Activated T-cell treated with anti-CD3 and anti-CD28 coated beads for 48 hours (primary cell): ENCODE measurements at regions not wholly inside any gene's neighbourhood (a gene's known extent, or its start where the extent isn't known, plus 50 kb on each side); places are given as distances from the start of the nearest gene placed in this dataset.

Experiments used
- DNase-seq: peaks from one replicate; pipeline ENCODE4 v3.0.0-alpha.2; 2020; ENCODE audit warnings: low read depth

DNA sequence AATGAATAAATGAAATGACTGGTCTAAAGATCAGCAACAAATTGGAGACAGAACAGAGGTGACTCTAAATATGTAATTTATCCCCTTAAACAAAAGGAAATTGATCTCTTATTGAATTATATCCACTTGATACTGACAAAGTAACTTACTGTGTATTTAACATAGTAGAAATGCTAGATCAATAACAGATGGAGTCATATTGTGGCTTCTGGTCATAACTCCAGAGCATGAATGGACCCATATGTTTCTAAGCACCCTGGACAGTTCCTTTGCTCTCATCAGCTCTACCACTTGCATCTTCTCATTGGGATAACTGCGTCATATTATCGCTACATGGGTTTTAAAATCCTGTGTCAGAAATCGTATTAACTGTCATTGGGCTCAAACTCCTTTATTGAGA, 222.3 kb downstream of the ETS1 start:
- DNase-seq = no peak

DNA sequence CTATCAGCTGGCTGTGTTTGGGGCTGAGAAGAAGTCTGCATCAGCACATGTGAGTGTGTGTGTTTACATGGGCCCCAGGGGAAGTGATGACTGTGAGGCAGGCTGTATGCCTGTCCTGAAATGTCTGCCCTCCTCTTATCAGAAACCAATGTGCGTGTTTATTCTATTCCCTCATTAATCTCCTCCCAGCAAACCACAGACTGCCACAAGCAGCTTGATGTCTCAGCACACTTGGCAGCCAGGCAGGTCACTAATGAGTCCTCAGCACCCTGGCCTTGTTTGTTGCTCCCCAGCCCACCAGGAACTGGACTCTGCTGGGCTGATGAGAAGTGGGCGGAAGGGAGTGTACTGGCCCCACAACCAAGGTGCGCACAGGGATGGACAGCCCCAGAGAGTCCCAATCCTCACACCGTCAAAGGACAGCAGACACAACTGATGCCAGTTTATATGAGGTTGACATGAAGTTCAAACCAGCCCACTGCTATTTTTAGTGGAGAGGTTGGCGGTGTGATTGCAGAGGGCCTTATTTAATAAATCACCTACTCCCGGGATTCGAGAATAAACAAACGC, 225.8 kb downstream of the ETS1 start:
- DNase-seq = no peak

DNA sequence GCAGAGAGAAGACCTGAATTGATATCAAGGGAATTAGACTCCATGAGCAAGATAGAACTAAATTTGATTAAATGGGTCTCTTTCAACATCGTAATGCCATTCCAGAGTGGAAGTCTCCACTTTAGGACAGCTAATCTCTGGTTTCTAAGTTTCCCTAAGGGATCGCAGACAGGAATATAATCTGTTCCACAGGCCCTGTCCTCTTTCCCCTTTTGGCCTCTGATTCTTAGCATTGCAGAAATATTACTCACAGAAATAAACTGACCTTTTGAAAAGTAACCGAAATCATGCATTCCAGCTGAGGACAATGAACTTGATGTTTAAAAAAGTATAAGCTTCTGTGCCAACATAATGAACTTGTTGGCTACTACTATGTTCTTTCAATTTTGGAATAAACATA, 227.8 kb downstream of the ETS1 start:
- no peak for DNase-seq

DNA sequence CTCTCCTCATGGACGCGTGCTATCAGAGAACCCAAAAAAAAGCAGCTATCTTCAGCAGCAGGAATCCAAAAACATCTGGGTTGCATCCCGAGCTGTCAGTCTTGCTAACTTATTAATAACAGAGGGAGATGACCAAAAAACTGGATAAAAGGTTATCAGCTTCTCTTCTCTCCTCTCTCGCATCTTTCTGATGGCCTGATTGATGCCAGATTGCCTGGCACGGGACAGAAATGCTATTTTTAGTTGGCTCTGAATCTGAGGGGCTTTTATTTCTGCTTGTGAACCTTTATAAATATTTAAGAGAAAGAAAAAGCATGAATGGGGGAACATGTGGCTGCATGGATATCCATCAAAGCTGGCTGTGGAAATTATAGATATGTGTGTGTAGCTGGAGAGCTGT, 230.3 kb downstream of the ETS1 start:
- DNase-seq = no peak

DNA sequence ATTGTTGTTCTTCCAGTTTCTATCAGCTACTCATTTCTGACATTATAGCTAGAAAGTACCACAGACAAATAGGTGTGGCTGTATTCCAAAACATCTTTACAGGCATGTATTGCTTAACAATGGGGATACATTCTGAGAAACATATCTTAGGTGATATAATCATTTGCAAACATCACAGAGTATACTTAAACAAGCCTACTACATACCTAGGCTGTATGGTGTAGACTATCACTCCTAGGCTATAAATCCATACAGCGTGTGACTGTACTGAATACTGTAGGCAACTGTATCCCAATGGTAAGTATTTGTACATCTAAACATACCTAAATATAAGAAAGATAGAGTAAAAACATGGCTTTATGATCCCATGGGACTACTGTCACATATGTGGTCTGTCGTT, 231.8 kb downstream of the ETS1 start:
- DNase-seq = no peak

DNA sequence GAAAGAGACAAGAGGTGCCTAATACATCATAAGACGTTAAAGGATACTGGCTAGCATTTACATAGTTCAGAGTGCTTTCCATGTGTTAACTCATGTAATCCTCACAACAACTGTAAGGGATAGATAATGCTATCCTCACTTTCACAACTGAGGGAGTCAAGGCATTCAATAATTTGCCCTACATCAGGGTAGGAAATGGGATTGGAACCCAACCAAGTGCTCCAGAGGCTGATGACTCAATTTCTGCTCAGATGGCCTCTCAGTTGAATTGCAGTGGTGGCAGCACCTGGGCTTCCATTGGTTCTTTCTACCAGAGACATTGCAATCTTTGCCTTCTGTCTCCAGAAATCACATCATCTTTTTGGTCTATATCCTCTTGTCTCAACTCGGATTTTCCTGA, 232.9 kb downstream of the ETS1 start:
- no peak for DNase-seq

DNA sequence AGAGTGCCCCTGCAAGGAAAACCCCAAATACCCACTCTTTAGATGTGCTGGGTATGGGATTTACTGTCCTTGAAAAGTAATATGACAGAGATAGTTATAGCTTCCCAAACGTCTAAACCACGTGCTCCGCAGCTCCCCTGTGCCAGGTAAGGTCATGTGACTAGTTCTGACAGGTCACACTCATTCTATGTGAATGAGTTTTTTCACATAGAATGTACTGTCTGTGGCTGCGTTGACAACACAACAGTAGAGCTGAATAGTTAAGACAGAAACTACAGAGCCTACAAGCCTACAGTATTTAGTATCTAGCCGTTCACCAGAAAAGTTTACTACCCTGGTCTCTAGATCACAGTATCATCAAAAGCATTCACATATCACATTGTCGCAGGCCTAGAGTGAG, 236.2 kb downstream of the ETS1 start:
- no peak for DNase-seq

DNA sequence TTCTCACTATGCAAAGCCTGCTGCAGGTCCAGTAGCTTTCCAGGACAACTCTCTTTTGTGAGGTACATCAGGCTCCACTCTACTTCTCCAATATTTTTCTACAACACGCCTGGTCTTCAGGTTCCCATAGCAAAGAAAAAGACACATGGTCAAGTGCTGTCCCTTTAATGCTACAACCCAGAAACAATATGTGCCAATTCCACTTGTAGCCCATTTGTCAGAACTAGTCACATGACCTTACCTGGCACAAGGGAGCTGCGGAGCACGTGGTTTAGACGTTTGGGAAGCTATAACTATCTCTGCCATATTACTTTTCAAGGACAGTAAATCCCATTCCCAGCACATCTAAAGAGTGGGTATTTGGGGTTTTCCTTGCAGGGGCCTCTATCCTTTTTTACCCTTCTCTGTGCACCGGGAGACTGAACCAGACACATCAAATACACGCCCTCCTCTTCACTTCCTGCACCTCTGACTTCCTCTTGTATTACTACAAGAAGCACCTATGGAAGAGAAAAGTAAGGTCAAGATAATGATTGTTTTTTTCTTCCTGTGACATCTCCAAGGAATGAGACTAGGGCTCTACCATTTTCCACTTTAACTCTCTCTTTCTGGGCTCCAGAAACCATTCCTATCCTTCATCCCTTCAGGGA, 237.6 kb downstream of the ETS1 start:
- DNase-seq = no peak

DNA sequence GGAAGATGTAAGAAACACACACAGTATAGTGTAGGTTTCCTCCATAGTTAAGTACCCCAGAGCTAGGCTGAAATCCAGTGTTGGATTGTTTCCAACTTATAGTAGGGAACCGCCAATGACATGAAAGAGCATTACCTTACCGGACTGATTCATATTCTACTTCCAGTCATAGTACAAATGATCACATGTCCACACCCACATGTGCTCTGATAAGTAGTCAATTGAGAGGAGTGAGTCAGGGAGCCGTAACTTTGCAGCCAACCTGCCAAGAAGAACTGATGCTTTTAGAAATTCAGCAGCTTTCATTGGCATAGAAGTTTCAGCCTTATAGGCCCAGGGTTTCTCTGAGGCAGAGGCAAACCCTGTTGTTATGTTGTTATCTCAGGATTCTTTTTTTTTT, 240.6 kb downstream of the ETS1 start:
- DNase-seq = no peak

DNA sequence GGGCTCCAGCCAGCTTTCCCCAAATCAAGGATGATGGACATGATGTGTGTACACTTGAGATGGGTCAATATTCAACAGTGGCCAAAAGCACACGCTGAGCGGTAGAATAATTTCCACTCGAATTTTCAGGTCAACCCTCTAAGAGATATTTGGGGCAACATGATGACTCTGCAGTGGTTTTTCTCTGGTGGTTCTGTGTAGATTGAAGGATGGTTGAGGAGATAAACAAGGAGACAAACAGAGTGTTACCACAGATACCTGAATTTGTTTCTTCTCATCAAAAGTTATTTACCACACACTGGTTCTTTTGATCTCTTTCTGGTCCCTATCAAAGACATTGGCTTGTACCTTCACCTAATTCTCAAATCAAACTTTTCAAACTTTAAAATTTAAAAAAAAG, 242.0 kb downstream of the ETS1 start:
- no peak for DNase-seq

DNA sequence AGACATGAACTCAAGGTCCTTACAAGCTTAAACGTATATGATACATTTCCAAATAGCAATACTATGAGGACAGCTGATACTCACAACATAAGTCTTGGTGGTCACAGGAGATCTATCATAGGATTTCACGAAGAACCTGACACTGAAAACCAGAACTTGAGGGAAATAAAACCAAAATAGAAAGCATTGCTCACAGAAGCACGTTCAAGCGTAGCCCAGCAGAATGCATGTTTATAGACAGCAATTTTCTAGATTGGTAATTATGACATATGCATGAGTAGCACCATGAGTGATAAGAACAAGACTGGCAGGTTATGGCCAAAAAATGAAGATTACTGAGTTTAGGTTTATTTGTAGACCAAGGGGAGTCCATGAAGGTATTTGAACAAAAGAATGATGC, 243.5 kb downstream of the ETS1 start:
- no peak for DNase-seq

DNA sequence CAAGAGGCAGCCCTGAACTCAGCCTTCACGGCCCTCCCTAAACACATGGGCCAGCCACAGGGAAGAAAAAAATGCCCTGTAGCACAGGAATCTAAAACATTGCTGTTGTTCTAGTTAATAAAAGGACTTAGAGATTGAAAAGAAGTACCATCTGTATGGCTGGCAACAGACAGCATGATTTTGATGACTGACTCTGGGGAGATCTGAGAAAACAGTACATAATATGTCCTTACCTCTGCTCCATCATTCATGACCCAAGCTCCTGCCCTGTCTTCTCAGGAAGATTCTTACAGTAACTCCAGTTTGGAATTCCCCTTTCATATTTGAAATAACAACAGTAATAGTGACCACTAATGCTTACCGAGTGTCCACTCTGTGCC, 244.2 kb downstream of the ETS1 start:
- no peak for DNase-seq

DNA sequence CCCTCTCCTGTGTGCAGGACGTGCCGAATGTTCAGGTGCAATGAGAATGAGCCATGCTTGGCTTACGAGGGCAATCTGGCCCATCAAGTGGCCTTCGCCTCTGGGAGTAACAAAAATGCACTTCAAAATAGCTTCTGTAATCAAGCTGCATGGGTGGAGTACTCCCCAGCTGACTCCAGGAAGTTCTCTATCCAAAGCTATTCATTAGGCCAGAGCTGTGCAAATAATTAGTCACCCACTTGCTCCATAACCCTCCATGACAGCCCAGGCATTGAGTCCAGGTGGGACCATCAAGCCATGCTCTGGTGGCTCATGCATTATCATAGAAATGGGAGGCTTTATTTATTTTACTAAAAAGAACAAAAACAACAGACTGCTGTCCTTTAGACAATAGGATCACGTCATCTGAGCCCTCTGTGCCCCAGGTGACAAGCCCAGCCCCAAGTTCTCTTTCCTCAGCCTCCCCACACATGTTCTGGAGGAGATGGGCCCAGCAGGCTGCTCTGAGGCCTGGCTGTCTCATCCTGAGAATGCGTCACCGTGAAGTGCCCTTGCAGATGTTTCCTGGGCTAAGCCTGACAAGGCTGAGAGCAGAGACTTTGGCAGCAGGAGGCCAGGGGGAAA, 244.7 kb downstream of the ETS1 start:
- DNase-seq = peak; percentile 66

DNA sequence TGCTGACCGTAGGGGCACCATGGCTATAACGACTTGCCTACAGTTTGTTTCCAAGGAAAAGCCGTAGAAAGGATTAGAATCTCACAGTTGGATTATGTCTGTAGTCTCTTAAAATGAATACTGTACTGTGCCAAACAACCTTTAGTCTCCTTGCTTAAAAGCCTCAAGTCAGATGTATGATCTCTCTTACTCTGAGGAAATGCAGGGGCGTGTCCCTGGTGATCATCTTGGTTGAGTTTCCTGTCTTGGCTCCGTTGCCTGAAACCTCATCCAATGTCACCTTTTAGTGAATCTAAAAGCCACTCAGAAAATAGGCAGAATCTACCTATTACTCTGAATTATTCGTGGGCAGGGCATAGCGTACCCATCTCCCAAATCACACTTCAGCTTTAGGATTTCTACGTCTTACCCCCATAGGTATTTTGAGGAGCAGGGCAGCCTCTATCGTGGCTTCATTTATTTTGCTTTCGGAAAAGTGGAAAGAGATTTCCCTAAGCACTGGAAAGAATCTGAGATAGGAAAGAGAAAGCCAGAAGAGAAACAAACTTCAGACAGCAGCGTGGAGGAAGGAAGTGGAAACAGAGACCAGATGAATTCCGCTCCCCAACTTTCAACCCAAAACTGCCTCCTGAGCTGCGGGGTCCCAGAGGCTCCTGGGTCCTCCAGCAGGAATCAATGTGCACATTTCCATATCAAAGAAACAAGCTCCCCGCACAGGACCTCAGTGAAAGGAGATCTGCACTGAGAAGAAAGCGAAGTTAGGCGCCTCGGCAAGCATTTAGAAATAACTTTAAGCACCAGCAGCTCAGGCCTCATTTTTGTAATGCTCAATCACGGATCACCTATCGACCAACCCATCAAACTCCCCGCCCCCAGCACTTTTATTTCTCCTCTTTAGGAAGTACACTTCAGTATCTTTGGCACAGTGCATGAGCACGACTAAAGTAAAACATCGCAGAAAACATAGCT, 245.8 kb downstream of the ETS1 start:
- no peak for DNase-seq

DNA sequence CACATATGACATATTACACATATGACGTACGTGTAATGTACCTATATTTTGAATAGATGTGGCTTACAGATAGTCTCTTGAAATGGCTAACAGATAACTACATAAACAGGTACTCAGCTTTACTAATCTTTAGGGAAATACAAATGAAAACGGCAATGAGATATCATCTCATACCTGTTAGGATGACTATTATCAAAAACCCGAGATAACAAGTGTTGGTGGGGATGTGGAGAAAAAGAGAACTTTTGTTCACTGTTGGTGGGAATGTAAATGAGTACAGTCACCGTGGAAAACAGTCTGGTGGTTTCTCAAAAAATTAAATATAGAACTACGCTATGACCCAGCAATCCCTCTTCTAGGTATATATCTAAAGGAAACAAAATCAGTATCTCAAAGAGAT, 247.6 kb downstream of the ETS1 start:
- no peak for DNase-seq

DNA sequence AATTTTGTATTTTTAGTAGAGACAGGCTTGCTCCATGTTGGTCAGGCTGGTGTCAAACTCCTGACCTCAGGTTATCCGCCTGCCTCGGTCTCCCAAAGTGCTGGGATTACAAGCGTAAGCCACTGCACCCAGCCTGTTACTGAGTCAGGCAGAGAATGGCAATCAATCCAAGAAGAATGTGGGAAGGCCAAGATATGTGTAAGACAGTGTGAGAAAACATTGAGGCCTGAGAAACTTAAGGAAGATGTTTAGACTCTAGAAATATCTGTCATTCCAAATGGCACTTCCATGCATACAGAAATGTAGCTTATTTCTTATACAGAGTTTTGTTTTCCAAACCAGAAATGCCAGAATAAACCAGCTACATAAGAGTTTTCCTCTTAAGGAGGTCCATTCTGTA, 248.5 kb downstream of the ETS1 start:
- DNase-seq = no peak

DNA sequence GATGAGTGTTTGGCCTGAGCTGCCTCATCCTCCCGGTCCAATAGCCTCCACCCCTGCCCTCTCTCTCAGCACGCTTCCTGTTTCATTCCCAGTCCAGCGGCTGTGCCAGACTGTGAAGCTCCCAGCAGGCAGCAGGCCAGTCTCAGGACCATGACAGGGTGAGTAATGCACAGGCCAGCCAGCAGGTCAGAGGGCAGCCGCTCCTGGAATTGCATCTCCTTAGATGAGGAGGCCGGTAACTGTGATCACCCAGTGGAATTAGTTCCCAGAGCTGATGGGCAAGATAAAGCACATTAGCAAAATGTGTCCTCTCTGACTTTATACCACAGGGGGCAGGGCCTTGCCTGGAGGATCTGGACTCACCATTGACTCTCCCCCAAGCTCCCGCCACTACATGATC, 251.2 kb downstream of the ETS1 start:
- DNase-seq = no peak

DNA sequence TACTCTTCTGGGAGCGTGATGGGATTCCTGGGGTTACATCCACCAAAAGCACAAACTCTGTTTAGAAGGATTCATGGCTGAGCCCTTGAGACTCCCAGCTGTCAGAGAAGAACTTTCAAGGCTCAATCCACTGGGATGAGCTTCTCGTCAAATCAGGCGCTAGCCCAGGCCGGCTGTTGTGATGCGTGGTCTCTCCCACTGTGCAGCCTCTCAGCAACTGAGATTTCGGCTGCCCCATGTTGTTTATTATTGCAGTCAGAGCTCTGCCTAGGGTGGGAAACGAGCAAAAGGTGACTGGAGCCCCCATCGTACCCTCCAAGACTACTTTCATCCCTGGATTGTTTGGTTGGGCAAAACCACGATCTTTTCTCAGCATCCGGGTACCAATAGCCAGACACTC, 251.6 kb downstream of the ETS1 start:
- no peak for DNase-seq

DNA sequence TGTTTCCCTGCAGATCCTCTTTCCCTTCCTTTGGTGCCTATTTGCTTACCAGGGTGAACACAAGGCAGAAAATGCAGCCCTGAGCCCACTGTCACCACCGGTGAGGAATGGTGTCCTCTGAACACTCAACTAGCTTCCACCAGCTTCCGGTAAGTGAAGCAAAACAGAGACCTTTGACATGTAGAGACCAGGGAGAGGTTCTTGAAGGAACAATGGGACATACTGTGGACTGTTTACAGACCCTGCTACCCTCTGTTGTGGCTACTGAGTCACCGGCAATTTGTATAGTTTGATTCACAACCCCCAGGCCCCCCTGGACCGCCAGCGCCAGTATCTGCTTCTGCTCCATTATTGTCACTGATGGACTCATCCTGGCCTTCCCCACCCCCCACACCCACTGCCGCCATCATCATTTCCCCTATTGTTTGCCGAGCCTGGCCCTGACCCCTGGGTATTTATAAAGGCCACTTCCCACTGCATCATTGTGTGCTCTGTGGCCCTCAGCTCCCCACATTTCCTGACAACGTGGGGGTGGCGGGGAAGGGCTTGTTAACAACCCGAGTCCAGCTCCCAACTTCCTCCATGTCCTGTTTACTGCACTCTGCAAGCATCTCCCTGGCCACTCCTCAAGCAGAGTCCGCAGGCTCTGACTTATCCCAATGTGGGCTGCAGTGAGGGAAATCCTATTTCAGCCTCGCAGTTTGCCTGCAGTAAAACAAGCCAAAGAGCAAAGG, 252.9 kb downstream of the ETS1 start:
- no peak for DNase-seq

DNA sequence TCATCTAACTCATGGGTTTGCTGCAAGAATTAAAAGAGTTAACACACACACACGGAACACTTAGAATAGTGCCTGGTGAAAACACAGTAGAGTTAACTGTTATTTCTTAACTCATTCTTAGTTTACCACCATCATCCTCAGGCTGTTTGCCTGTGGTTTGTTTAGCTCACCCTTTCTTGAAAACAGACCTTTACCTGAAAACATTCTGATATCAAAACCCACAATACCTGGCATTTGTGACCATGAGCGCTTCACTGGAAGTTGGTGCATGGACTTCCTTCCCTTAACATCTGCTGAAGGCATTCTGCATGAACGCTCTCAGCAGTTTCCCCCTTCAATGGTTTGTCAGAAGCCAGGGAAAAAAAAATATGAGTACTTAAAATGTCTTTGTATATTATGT, 256.0 kb downstream of the ETS1 start:
- no peak for DNase-seq

DNA sequence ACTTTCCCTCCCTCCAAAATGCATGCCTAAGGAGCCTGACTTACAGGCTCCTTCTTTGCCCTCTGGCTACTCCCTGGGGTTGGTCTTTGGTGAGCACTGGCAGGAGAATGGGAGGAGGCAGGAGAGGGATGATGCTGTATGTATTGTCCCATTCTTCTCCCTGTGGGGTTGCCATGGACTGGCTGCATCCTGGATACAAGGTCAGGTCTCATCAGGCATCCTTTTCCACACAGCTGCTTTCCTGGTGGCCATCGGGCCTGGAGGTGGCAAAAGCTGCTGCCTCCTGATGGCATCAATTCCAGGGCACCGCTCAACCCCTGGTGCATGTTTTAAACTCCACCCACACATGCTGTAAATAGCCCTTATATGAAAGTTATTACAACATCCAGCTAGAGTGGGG, 257.2 kb downstream of the ETS1 start:
- no peak for DNase-seq

DNA sequence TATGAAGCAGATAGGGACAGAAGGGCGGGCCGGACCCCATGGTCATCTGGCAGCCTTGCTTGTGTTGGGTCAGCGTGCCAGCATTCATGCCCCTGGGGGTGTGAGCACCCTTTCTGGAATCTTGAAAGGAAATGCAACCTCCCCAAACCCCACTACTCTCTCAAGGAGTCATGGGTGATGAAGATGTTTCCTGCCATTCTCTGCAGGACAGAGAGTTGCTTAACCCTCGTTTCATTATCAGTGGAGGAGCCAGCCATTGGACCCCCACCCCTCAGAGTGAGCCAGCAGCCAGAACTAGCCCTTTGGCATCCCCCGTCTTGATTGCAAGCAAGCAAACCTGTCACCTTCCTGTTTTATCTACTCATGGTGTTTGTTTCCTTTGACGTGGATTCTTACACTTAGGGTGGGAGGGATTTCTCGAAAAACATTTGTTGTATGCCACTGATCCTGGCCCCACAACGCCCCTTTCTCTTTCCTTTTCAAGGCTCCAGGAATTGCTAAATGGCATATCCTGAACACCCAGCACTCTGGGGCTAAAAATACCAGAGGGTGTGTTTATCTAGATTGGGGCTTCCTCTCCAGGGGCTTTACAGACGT, 258.3 kb downstream of the ETS1 start:
- DNase-seq = no peak
